Suprapubic skin (tissue), 4 donors: ENCODE measurements at regions not wholly inside any gene's neighbourhood (a gene's known extent, or its start where the extent isn't known, plus 50 kb on each side); places are given as distances from the start of the nearest gene placed in this dataset.

ENCODE experiments used
- CTCF ChIP-seq, 2 donors: fragments of 200-600 bp in 1 of 2; fragments of 450-650 bp in 1 of 2; sonication (generic) in 1 of 2; IDR thresholded peaks; one replicate each; pipeline ENCODE4 v1.5.1; 2016 to 2019; ENCODE audit warnings: antibody characterized with exemption in 2 of 2, mild to moderate bottlenecking in 1 of 2, moderate library complexity in 1 of 2
- POLR2A ChIP-seq, 2 donors: fragments of 450-650 bp; IDR thresholded peaks; one replicate each; pipeline ENCODE4 v1.6.1; 2017; ENCODE audit warnings: antibody characterized with exemption in 2 of 2, mild to moderate bottlenecking in 2 of 2, moderate library complexity in 2 of 2
- POLR2AphosphoS5 ChIP-seq, 3 donors: sonication (generic); formaldehyde crosslinking; IDR thresholded peaks; one replicate each; pipeline ENCODE4 v1.6.1; 2017; ENCODE audit warnings: antibody characterized with exemption in 3 of 3

- TF ChIP-seq POLR2AphosphoS5 (IDR thresholded peaks at IDR 0.05) (no peak), CTCF (IDR thresholded peaks at IDR 0.05) (no peak), POLR2A (IDR thresholded peaks at IDR 0.05) (no peak)
Measured at GRCh38 chr10:32149252-32149955, 93.2 kb upstream of the KIF5B start.
